Stomach (tissue), 8 donors: ENCODE measurements at regions not wholly inside any gene's neighbourhood (a gene's known extent, or its start where the extent isn't known, plus 50 kb on each side); places are given as distances from the start of the nearest gene placed in this dataset.
A peak's percentile ranks its signal among the peaks of the same experiment; 100 is the strongest.

Experiments used
- DNase-seq, 2 donors: peaks; one replicate each; pipeline versions ENCODE4 v3.0.0 to v3.0.0-alpha.2; 2013 to 2019
- H3K27ac ChIP-seq, 5 donors: fragments of 200-600 bp in 4 of 5; sonication (generic) in 4 of 5; one replicate each; pipeline ENCODE4 v1.5.1; 2013 to 2019; ENCODE audit warnings: mild to moderate bottlenecking in 1 of 5, moderate library complexity in 1 of 5
- H3K27me3 ChIP-seq, 3 donors: fragments of 200-600 bp; sonication (generic); one replicate each; pipeline ENCODE4 v1.5.1; 2017 to 2019; ENCODE audit warnings: mixed run types in 1 of 3
- H3K36me3 ChIP-seq, 4 donors: fragments of 200-600 bp; sonication (generic); 1 replicate in 3 of 4; 2 replicates in 1 of 4; pipeline ENCODE4 v1.5.1; 2016 to 2019
- H3K4me1 ChIP-seq, 4 donors: fragments of 200-600 bp; sonication (generic); one replicate each; pipeline ENCODE4 v1.5.1; 2016 to 2019
- H3K4me3 ChIP-seq, 4 donors: fragments of 200-600 bp; sonication (generic) in 3 of 4; one replicate each; pipeline ENCODE4 v1.5.1; 2016 to 2019; ENCODE audit warnings: mild to moderate bottlenecking in 1 of 4
- H3K9me3 ChIP-seq, 4 donors: fragments of 200-600 bp; sonication (generic); one replicate each; pipeline ENCODE4 v1.5.1; 2016 to 2019
- CTCF ChIP-seq, 7 experiments: fragments of 450-650 bp in 4 of 7; fragments of 200-600 bp in 3 of 7; sonication (generic) in 3 of 7; IDR thresholded peaks; one replicate each; pipeline ENCODE4 v1.5.1; 2016 to 2019; ENCODE audit warnings: antibody characterized with exemption in 7 of 7, control low read depth in 2 of 7, mild to moderate bottlenecking in 1 of 7
- EP300 ChIP-seq: sonication (generic); formaldehyde crosslinking; IDR thresholded peaks from one replicate; pipeline ENCODE4 v1.6.1; 2017; ENCODE audit warnings: antibody characterized with exemption
- POLR2A ChIP-seq, 4 donors: fragments of 450-650 bp; IDR thresholded peaks; one replicate each; pipeline ENCODE4 v1.6.1; 2016; ENCODE audit warnings: antibody characterized with exemption in 4 of 4, control low read depth in 2 of 4, mild to moderate bottlenecking in 1 of 4, moderate library complexity in 1 of 4
- POLR2AphosphoS5 ChIP-seq, 3 donors: sonication (generic); formaldehyde crosslinking; IDR thresholded peaks; one replicate each; pipeline ENCODE4 v1.6.1; 2016; ENCODE audit warnings: antibody characterized with exemption in 3 of 3
- WGBS, 5 donors: extraction: QIAGEN DNeasy Blood & Tissue Kit in 3 of 5; methylation state at CpG; one replicate each; pipeline versions ENCODE4 v1.1.5 to v1.1.7; 2013 to 2018; 5-methylcytosine and 5-hydroxymethylcytosine counted together
- intact Hi-C: fragments of 100-400 bp; cut with DNase I; formaldehyde crosslinking; loops from one replicate; pipeline ENCODE4 v1.15.1; 2023; ENCODE audit warnings: low total_unique reads
- donor health status: healthy with polysubstance abuse.
- donor health status: Bipolar disorder and iron deficiency.
- donor health status: healthy.

- Histone ChIP-seq H3K36me3 (no peaks in the 10 kb centered on the region), H3K27me3 (no peaks in the 10 kb centered on the region), H3K4me1 (no peaks in the 10 kb centered on the region), H3K4me3 (no peak overlapping the region), H3K9me3 (no peaks in the 10 kb centered on the region), H3K27ac (no peak overlapping the region)
- 82 to 92% (median 88%) methylated on average over 4 of the region's 4 CpGs for WGBS, 5 donors
- DNase-seq, result no peak
- intact Hi-C loops, result no loop called here
- TF ChIP-seq POLR2A (IDR thresholded peaks at IDR 0.05) (no peak), POLR2AphosphoS5 (IDR thresholded peaks at IDR 0.05) (no peak), EP300 (no peak), CTCF (IDR thresholded peaks at IDR 0.05) (no peak)
Measured at GRCh38 chr14:86597279-86597678, 1067.3 kb downstream of the FLRT2 start.

- 81 to 94% (median 94%) methylated on average over 5 of the region's 5 CpGs for WGBS, 5 donors
- Histone ChIP-seq H3K4me1 (no peaks in the 10 kb centered on the region), H3K27me3 (no peaks in the 10 kb centered on the region), H3K27ac (no peak overlapping the region), H3K4me3 (no peak overlapping the region), H3K36me3 (no peaks in the 10 kb centered on the region), H3K9me3 (no peaks in the 10 kb centered on the region)
- TF ChIP-seq CTCF (IDR thresholded peaks at IDR 0.05) (no peak), EP300 (no peak), POLR2A (IDR thresholded peaks at IDR 0.05) (no peak), POLR2AphosphoS5 (IDR thresholded peaks at IDR 0.05) (no peak)
- no peak for DNase-seq
- intact Hi-C loops, result no loop called here
Measured at GRCh38 chr14:86596024-86596423, 1066.1 kb downstream of the FLRT2 start.

GRCh38 chr14:86575141-86575540 lies 1045.2 kb downstream of the FLRT2 start:
- DNase-seq, result peak in 1 of 2 donors; percentile 29
- Histone ChIP-seq H3K4me3 (no peak overlapping the region), H3K9me3 (peaks cover 0 to 10% (median 10%) of the 10 kb centered on the region in 4 donors), H3K36me3 (no peaks in the 10 kb centered on the region), H3K27me3 (no peaks in the 10 kb centered on the region), H3K4me1 (no peaks in the 10 kb centered on the region), H3K27ac (no peak overlapping the region)
- WGBS, 5 donors, result 94 to 100% (median 97%) methylated on average over 1 of the region's 1 CpG
- intact Hi-C loops, result no loop called here
- TF ChIP-seq POLR2AphosphoS5 (IDR thresholded peaks at IDR 0.05) (no peak), CTCF (IDR thresholded peaks at IDR 0.05) (no peak), POLR2A (IDR thresholded peaks at IDR 0.05) (no peak), EP300 (no peak)

GRCh38 chr14:86574778-86575129 lies 1044.8 kb downstream of the FLRT2 start:
- intact Hi-C loops, result no loop called here

More at GRCh38 chr14:86574778-86575129, 1044.8 kb downstream of the FLRT2 start:
- Histone ChIP-seq H3K36me3 (no peaks in the 10 kb centered on the region), H3K4me1 (no peaks in the 10 kb centered on the region), H3K4me3 (no peak overlapping the region), H3K27ac (no peak overlapping the region), H3K27me3 (no peaks in the 10 kb centered on the region), H3K9me3 (peaks cover 0 to 14% (median 11%) of the 10 kb centered on the region in 4 donors)
- no peak for DNase-seq
- no peak for TF ChIP-seq POLR2A (IDR thresholded peaks at IDR 0.05)
- no peak for TF ChIP-seq CTCF (IDR thresholded peaks at IDR 0.05)
- no peak for TF ChIP-seq EP300
- no peak for TF ChIP-seq POLR2AphosphoS5 (IDR thresholded peaks at IDR 0.05)
- WGBS, 5 donors, result 65 to 75% (median 73%) methylated on average over 1 of the region's 1 CpG
